Activated effector memory CD4-positive, alpha-beta T cell treated with anti-CD3 and anti-CD28 coated beads, Interleukin-2, amount 50 U/mL, for 16 hours (primary cell): ENCODE measurements at regions not wholly inside any gene's neighbourhood (a gene's known extent, or its start where the extent isn't known, plus 50 kb on each side); places are given as distances from the start of the nearest gene placed in this dataset.
"Not testable (repeated sequence)": the region's sequence is repeated elsewhere in the genome, so short reads cannot be mapped to it uniquely, and the experiment has no call there.

ENCODE experiments used
- DNase-seq: peaks from one replicate; pipeline ENCODE4 v3.0.0-alpha.2; 2020

DNA sequence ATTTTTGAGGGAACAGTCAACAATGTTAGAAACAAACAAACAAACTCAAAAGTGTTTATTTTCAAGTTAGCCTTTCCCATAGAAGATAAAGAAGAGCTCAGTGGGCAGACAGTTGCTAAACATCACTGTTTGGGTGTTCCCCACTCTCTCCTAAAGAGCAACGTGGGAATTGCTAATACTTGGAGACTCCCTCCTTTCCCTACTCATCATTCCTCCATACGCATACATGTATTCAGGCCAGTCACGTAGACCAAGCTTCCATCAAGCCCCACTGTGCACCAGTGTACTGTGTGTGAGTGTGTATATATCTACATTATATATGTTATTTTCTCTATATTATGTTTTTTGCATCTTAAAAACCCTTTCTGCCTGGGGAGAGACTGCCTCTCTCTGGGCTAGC lies 115.0 kb upstream of the EGFLAM start:
- DNase-seq: no peak

GRCh38 chr5:38141665-38142064 lies 116.7 kb upstream of the EGFLAM start:
- no peak for DNase-seq

- no peak for DNase-seq
Observed at GRCh38 chr5:38138574-38138973, 119.8 kb upstream of the EGFLAM start.

DNA sequence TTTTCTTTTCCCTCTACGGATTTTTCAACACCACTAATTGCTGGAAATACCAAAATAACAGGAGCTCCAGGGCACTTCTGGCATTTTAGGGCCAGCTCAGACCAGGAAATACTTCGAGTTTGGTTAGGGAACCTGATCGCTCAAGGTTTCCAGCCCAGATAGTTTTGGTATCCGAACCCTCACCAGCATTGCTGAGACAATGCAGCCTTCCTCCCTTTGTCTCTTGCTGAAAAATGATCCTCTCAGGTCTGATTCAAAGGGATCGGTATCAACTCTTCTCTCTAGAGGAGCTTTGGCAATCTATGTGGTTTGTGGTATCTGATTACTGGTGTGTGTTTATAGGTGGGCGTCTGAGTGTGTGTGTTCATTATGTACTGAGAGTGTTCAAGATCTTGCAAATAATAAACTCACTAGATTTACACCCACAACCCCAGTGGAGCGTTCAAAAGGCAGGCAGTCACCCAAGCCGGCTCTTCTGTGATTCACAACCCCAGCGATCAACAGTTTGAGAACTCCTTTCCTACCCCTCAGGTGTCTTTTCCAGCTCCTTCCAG lies 122.8 kb upstream of the EGFLAM start:
- no peak for DNase-seq

- DNase-seq: no peak
Observed at GRCh38 chr5:38134810-38135209, 123.5 kb upstream of the EGFLAM start.

- not testable (repeated sequence) for DNase-seq
Observed at GRCh38 chr5:38134294-38134693, 124.1 kb upstream of the EGFLAM start.

DNA sequence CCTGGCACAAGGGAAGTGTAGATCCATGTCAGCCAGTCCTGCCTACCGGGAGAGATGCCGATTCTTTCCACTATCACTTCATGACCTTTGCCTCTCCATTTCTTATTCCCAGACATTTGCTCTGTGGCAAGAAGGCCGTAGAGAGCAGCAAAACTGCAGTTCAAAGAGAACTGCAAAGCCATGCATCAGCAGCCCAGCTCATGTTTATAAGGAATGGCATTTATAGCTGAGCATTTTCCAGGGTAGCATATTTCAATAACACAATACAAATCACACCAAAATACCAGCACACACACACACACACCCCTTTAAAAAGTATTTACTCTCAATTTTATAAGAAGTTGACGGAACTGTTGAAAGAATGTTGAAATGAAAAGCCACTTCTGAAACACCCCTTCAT lies 126.7 kb upstream of the EGFLAM start:
- no peak for DNase-seq

DNA sequence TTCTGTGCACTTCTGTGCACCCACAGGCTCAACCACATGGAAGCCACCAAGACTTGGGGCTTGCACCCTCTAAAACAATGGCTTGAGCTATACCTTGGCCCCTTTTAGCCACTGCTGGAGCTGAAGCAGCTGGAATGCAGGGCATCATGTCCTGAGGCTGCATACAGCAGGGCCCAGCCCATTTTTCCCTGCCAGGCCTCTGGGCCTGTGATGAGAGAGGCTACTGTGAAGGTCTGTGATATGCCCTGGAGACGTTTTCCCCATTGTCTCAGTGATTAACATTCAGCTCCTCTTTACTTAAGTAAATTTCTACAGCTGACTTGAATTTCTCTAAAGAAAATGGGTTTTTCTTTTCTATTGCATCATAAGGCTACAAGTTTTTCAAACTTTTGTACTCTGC lies 134.0 kb upstream of the EGFLAM start:
- DNase-seq: no peak

DNA sequence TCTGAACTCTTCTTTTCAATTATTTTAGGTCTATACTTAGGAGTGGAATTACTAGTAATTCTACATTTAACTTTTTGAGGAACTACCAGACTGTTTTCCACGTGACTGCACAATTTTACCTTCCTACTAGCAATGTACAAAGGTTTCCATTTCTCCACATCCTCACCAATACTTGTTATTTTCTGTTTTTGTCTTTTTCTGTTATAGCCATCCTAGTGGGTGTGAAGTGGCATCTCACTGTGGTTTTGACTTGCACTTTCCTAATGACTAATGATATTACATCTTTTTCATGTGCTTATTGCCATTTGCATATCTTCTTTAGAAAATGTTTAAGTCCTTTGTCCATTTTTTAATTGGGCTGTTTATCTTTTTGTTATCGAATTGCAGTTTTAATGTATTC lies 136.9 kb upstream of the EGFLAM start:
- DNase-seq: no peak

- no peak for DNase-seq
Observed at GRCh38 chr5:38119836-38120235, 138.5 kb upstream of the EGFLAM start.

- DNase-seq: no peak
Observed at GRCh38 chr5:38117784-38118479, 140.4 kb upstream of the EGFLAM start.

GRCh38 chr5:38115318-38115827 lies 143.0 kb upstream of the EGFLAM start:
- DNase-seq: no peak

GRCh38 chr5:38113880-38114279 lies 144.5 kb upstream of the EGFLAM start:
- DNase-seq: no peak

DNA sequence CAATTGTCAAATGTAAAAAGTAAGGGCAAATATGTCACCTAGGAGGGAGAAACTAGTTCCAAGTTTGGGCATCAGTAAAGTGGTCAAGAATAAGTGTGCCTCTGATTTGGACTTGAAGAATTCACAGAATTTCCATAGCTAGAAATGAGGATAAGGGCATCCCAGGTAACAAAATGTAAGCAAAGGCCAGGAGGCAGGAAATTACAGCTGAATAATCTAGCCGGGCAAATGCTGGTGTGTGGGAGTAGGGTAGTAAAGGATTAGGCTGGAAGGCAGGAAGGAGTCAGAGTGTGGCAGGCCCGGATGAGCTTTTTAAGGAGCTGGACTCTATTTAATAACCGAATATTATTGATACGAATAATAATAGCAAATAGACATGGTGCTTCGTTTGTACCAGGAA lies 144.9 kb upstream of the EGFLAM start:
- DNase-seq: no peak

DNA sequence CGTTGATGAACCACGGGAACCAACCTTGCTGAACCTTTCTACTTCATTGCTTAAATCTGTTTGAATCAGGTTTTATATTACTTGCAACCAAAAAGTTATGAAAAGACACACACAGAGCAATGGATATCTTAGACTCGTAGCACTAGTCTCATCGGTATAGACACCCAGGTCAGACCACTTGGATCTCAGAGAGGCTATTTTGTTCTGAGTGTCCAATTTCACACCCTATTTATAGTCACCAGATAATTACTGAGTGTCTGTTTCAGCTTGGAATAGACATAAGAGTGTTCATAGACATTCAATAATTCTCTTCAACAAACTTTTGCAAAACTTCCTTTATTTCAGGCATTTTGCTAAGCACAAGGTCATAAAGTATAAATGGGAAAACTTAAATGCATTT lies 145.4 kb upstream of the EGFLAM start:
- DNase-seq: no peak

DNA sequence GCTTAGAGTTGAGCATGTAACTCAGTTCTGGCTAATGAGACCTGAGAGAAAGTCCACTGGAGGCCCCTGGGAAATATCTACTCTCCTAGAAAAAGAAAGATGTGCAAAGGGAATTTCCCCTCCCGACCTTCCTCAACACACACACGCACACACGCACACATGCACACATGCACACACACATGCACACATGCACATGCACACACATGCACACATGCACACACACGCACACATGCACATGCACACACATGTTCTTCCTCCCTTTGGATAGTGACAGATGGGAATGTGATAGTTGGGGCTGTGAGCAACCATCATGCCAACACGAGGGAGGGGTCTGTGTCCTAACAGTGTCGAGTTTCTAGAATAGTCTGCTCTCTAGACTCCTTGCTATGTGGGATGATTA lies 148.2 kb upstream of the EGFLAM start:
- no peak for DNase-seq

DNA sequence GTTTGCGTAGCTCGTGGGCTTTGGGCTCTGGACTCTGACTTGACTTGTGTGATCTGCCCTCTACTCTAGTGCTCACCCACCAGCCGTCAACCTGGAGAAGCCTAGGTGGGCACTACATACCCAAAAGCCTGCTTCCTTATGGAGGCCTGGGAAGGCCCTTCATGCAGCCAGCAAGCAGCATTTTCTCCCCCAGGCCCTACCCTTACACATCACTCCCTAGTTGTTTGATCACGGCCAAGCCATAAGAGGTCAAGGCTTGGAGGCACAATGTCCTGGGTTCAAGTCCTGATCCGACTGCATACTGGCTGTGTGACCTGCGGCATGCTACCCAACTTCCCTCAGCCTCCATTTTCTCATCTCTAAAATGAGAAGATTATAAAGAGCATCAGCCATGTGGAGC lies 151.3 kb upstream of the EGFLAM start:
- DNase-seq: no peak

- DNase-seq: no peak
Observed at GRCh38 chr5:38105801-38106200, 152.6 kb upstream of the EGFLAM start.

GRCh38 chr5:38105231-38105570 lies 153.2 kb upstream of the EGFLAM start:
- DNase-seq: no peak

DNA sequence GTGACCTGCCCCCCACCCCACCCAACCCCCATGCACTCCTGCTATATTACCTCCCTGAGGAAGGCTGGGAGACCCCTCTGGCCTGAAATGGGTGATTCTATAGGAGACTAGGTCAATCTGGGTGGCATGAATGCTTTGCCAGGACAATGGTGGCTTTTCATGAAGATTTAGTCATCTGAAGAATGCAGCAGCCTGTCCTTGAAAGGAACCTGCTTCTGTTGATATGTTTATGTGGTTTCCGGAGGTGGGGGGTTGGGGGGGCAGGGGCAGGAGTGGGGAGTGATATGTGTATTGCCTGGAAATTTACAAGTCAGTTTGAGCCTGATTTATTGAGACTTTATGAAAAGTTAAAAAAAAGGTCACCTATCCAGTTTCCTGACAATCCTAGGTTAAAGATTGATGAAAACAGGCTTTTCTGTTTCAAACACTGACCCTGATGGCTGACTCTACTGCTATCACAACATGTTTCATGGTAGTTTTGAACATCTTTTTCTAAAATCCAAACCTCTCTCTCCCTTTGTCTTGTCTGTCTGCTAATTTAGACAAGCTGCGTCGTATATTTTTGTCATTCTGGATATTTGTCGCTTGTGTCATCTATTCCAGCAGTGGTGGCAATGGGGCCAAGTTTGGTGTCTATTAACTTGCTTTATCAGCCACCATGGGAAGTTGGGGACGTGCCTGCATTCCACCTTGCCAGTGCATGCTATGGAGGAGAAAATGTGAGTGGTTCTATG lies 153.7 kb upstream of the EGFLAM start:
- DNase-seq: no peak

GRCh38 chr5:38101897-38102296 lies 156.5 kb upstream of the EGFLAM start:
- DNase-seq: no peak

- no peak for DNase-seq
Observed at GRCh38 chr5:38099205-38100168, 158.9 kb upstream of the EGFLAM start.

DNA sequence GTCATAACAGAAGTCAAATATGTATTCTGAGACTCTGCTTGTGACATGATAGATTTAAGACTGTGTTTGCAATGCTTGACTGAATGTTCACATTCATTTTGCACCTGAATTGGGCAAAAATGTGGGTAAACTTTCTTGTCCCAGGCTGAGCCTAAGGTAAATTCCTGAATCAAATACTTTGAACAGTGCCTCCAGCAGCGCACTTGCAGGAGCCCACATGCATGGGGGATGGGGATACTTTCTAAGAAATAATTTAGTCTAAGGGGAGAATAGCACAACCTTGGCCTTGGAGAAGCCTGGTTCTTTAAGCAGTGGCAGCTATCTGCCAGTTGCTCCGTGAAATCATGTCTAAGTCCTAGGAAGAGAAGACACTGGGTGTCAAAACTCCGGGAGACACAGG lies 163.5 kb upstream of the EGFLAM start:
- DNase-seq: no peak
